OCI-LY1 (cell line): ENCODE measurements at regions not wholly inside any gene's neighbourhood (a gene's known extent, or its start where the extent isn't known, plus 50 kb on each side); places are given as distances from the start of the nearest gene placed in this dataset.

ENCODE experiments used
- CTCF ChIP-seq: fragments of 200-600 bp; sonication (generic), shearing (Covaris generic); IDR thresholded peaks from 2 replicates; pipeline ENCODE4 v1.5.1; 2017; ENCODE audit warnings: mild to moderate bottlenecking, antibody characterized with exemption, low read length, moderate library complexity, mixed read lengths
- EZH2 ChIP-seq: fragments of 200-600 bp; sonication (generic), shearing (Covaris generic); IDR thresholded peaks from 2 replicates; pipeline ENCODE4 v1.8.0; 2017; ENCODE audit warnings: borderline replicate concordance, mixed run types, mild to moderate bottlenecking, antibody characterized with exemption, low read length, moderate library complexity, mixed read lengths

GRCh38 chr7:152587366-152587765, 88.6 kb downstream of the XRCC2 start:
- TF ChIP-seq CTCF (no peak), EZH2 (no peak)
